ENCODE measurements at regions not wholly inside any gene's neighbourhood (a gene's known extent, or its start where the extent isn't known, plus 50 kb on each side); places are given as distances from the start of the nearest gene placed in this dataset.

GRCh38 chr20:57914205-57914604 lies 204.4 kb upstream of the PMEPA1 start:
- H3K14ac ChIP-seq (ENCODE audit: insufficient read depth, low read length): no peak overlapping the region
- no peaks in the 10 kb centered on the region for H3K4me1 ChIP-seq (ENCODE audit: insufficient read depth, low read length)
- H4K91ac ChIP-seq (ENCODE audit: insufficient read length, low read depth, low read length): no peak overlapping the region
- H3K79me2 ChIP-seq (ENCODE audit: insufficient read depth, low read length): no peaks in the 10 kb centered on the region
- peaks cover 7% of the 10 kb centered on the region for H3K27me3 Mint-ChIP-seq (ENCODE audit: low read depth)
- H2AFZ ChIP-seq (ENCODE audit: low read length): no peak overlapping the region
- no peak overlapping the region for H3K27ac ChIP-seq (ENCODE audit: insufficient read length, low read depth, low read length)
- H3K23ac ChIP-seq (ENCODE audit: insufficient read length, low read depth, low read length): no peak overlapping the region
- no peaks in the 10 kb centered on the region for H3K79me1 ChIP-seq (ENCODE audit: insufficient read depth, low read depth, low read length, poor library complexity, severe bottlenecking)
- no peak overlapping the region for H3K56ac ChIP-seq (ENCODE audit: insufficient read length, low read depth, low read length)
- H3K9ac ChIP-seq (ENCODE audit: extremely low read depth, insufficient read length, low read length): no peak overlapping the region
- H4K8ac ChIP-seq (replicated peaks; ENCODE audit: insufficient read length, low read depth, low read length): no peak overlapping the region
- no peak overlapping the region for H3K4me3 Mint-ChIP-seq
- no peak overlapping the region for H2BK20ac ChIP-seq (ENCODE audit: low read depth, low read length, poor library complexity, severe bottlenecking)
- no peak overlapping the region for H3K18ac ChIP-seq (ENCODE audit: insufficient read length, low read depth, low read length)
- no peak for DNase-seq
- no peaks in the 10 kb centered on the region for H3K23me2 ChIP-seq (ENCODE audit: insufficient read length, low read depth, low read length, poor library complexity, severe bottlenecking)
- H3K9me3 Mint-ChIP-seq: no peaks in the 10 kb centered on the region; a peak in 1 of 5 replicates
- H3K9me3 ChIP-seq (ENCODE audit: control insufficient read depth, low read depth, low read length): no peaks in the 10 kb centered on the region
- no peaks in the 10 kb centered on the region for H3K36me3 Mint-ChIP-seq (ENCODE audit: insufficient read depth in 1 of 3, low read depth in 3 of 3)
- H2BK12ac ChIP-seq (ENCODE audit: insufficient read length, low read depth, low read length): no peak overlapping the region
- H3T11ph ChIP-seq (ENCODE audit: low read length): no peak overlapping the region
- no peaks in the 10 kb centered on the region for H3K27me3 ChIP-seq (ENCODE audit: insufficient read depth, low read length)
- no peak overlapping the region for H3K4me2 ChIP-seq (ENCODE audit: insufficient read depth, insufficient read length, low read length)
- no peak overlapping the region for H4K5ac ChIP-seq (ENCODE audit: insufficient read length, low read depth, low read length)
- H3K4ac ChIP-seq (ENCODE audit: low read depth, low read length): no peak overlapping the region
- WGBS (ENCODE audit: extremely low coverage, insufficient read length, low lambda C conversion rate): no CpG with 5 or more reads among the region's 4 CpGs
- H2AK5ac ChIP-seq (ENCODE audit: insufficient read length, low read length): no peak overlapping the region
- H3K27ac Mint-ChIP-seq: no peak overlapping the region; a peak in 1 of 7 replicates
- H2BK15ac ChIP-seq (ENCODE audit: low read depth, low read length): no peak overlapping the region
- H2BK5ac ChIP-seq (ENCODE audit: insufficient read length, low read length): no peak overlapping the region
- no peak for TF ChIP-seq CTCF (conservative IDR thresholded peaks at IDR 0.05)
- no peaks in the 10 kb centered on the region for H4K20me1 ChIP-seq (ENCODE audit: control insufficient read depth, insufficient read depth, insufficient read length)
- H3K4me1 Mint-ChIP-seq: peaks cover 3 to 8% of the 10 kb centered on the region in 2 experiments
- H2BK120ac ChIP-seq (ENCODE audit: low read depth, low read length, poor library complexity, severe bottlenecking): no peak overlapping the region
